ENCODE measurements at regions not wholly inside any gene's neighbourhood (a gene's known extent, or its start where the extent isn't known, plus 50 kb on each side); places are given as distances from the start of the nearest gene placed in this dataset.
"Not testable (repeated sequence)": the region's sequence is repeated elsewhere in the genome, so short reads cannot be mapped to it uniquely, and the experiment has no call there.

DNA sequence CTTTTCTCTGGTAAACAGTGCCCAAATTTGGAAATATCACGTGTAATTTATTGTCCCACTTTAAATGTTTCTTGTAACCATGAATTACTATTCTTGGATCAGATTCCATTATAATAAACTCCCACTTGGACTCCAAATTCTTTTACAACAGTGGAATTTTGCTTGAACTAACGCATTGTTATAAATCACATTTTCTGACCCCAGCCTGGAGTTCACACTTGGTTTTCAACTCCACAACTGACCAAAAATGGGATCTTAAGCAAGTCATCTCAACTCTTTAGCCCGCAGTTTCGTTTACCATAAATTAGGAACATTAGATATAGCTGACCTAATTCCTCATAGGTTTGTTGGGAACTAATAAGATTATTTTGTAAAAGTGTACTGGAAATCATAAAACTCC lies 336.8 kb upstream of the NCAM1 start:
- no peaks in the 10 kb centered on the region for H3K9me1 ChIP-seq (replicated peaks; ENCODE audit: control insufficient read depth, extremely low read depth, insufficient read depth, low read length)
- H3K4me1 ChIP-seq (ENCODE audit: control insufficient read depth, extremely low read depth, insufficient read depth, low read length): no peaks in the 10 kb centered on the region
- no peak overlapping the region for H3K4me3 ChIP-seq (replicated peaks in 1 of 3; ENCODE audit: insufficient read depth in 1 of 3, low read depth in 1 of 3, low read length in 3 of 3)
- TF ChIP-seq MYC (IDR thresholded peaks at IDR 0.05; ENCODE audit: low read depth, low read length) (no peak), POLR2AphosphoS5 (IDR thresholded peaks at IDR 0.05; ENCODE audit: insufficient read depth, low read depth, low read length) (no peak), EZH2 (IDR thresholded peaks at IDR 0.05; ENCODE audit: borderline replicate concordance, low read depth, low read length, severe bottlenecking) (no peak), POLR2A (IDR thresholded peaks at IDR 0.05; ENCODE audit: low read depth, low read length) (no peak), FOS (IDR thresholded peaks at IDR 0.05; ENCODE audit: borderline replicate concordance, insufficient read depth, low read length) (no peak), GATA2 (IDR thresholded peaks at IDR 0.05; ENCODE audit: insufficient read depth, insufficient read length, low read depth, low read length) (no peak), JUN (IDR thresholded peaks at IDR 0.05; ENCODE audit: borderline replicate concordance, insufficient read depth, insufficient read length, low read depth) (no peak)
- TF ChIP-seq, protein P1, sequence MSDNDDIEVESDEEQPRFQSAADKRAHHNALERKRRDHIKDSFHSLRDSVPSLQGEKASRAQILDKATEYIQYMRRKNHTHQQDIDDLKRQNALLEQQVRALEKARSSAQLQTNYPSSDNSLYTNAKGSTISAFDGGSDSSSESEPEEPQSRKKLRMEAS (IDR thresholded peaks at IDR 0.05; ENCODE audit: insufficient read depth, insufficient read length): no peak
- TF ChIP-seq, protein P2, sequence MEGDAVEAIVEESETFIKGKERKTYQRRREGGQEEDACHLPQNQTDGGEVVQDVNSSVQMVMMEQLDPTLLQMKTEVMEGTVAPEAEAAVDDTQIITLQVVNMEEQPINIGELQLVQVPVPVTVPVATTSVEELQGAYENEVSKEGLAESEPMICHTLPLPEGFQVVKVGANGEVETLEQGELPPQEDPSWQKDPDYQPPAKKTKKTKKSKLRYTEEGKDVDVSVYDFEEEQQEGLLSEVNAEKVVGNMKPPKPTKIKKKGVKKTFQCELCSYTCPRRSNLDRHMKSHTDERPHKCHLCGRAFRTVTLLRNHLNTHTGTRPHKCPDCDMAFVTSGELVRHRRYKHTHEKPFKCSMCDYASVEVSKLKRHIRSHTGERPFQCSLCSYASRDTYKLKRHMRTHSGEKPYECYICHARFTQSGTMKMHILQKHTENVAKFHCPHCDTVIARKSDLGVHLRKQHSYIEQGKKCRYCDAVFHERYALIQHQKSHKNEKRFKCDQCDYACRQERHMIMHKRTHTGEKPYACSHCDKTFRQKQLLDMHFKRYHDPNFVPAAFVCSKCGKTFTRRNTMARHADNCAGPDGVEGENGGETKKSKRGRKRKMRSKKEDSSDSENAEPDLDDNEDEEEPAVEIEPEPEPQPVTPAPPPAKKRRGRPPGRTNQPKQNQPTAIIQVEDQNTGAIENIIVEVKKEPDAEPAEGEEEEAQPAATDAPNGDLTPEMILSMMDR (IDR thresholded peaks at IDR 0.05; ENCODE audit: extremely low read depth in 1 of 2, insufficient read depth in 1 of 2, low read depth in 1 of 2, low read length in 2 of 2): no peak
- H3K36me3 ChIP-seq (ENCODE audit: control insufficient read depth in 2 of 2, extremely low read depth in 1 of 2, insufficient read depth in 2 of 2, low read length in 2 of 2): no peaks in the 10 kb centered on the region
- H3K27me3 ChIP-seq (ENCODE audit: control insufficient read depth in 2 of 2, insufficient read depth in 2 of 2, low read length in 2 of 2): no peaks in the 10 kb centered on the region
- FAIRE-seq (no peak), DNase-seq (ENCODE audit: low read depth, low spot score) (no peak)
- no peak overlapping the region for H3K4me2 ChIP-seq (ENCODE audit: insufficient read depth, low read length)
- H3K9me3 ChIP-seq (replicated peaks; ENCODE audit: control insufficient read depth, insufficient read depth, low read length): no peaks in the 10 kb centered on the region
- H4K20me1 ChIP-seq (replicated peaks; ENCODE audit: control insufficient read depth, extremely low read depth, insufficient read depth, low read length): no peaks in the 10 kb centered on the region
- no peak overlapping the region for H3K27ac ChIP-seq (ENCODE audit: insufficient read depth, low read depth, low read length)
- dilution Hi-C loops (cut with MboI; ENCODE audit: extremely low pct_ligation_motif_present, low sequenced_read_pairs) (no loop called here), intact Hi-C loops (cut with micrococcal nuclease) (no loop called here)
- no peak overlapping the region for H3K9ac ChIP-seq (replicated peaks; ENCODE audit: extremely low read depth, insufficient read depth, low read length)
- CTCF ChIA-PET: interaction anchor here (1.4 kb wide), 1 partner anchor 37 kb away, joined by 3 read pairs; no protein-coding TSS in a partner anchor
- H2AFZ ChIP-seq (ENCODE audit: low read depth, low read length): no peak overlapping the region
- H3K79me2 ChIP-seq (ENCODE audit: control insufficient read depth, insufficient read depth, low read length): no peaks in the 10 kb centered on the region
- POLR2A ChIA-PET: no interaction called here
- BruUV-seq (replicated peaks): no TSS peak

DNA sequence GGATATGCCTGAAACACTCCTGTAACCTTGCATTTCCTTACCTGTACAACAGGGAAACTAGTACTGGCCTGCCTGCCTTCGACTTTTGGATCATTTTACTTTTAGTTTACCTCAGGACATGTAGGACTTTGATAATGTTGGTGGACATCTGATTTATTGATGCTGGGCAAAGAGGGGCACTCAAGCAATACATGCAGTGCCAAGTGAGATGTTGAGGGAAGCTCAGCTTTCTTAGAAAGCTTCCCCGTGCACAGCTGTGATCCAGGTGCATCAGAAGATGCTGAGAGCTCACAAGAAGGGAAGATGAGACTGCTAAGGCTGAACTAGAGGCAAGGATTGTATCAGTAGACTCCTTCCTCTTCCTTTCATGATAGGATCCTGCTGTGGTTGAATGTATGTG lies 336.2 kb upstream of the NCAM1 start:
- H3K4me3 ChIP-seq (replicated peaks in 1 of 3; ENCODE audit: insufficient read depth in 1 of 3, low read depth in 1 of 3, low read length in 3 of 3); H3K9ac ChIP-seq (replicated peaks; ENCODE audit: extremely low read depth, insufficient read depth, low read length); H2AFZ ChIP-seq (ENCODE audit: low read depth, low read length); intact Hi-C loops (cut with micrococcal nuclease); DNase-seq (ENCODE audit: low read depth, low spot score); dilution Hi-C loops (cut with MboI; ENCODE audit: extremely low pct_ligation_motif_present, low sequenced_read_pairs); H3K36me3 ChIP-seq (ENCODE audit: control insufficient read depth in 2 of 2, extremely low read depth in 1 of 2, insufficient read depth in 2 of 2, low read length in 2 of 2); FAIRE-seq; POLR2A ChIA-PET; H3K4me1 ChIP-seq (ENCODE audit: control insufficient read depth, extremely low read depth, insufficient read depth, low read length); BruUV-seq (replicated peaks); H3K9me3 ChIP-seq (replicated peaks; ENCODE audit: control insufficient read depth, insufficient read depth, low read length); H3K4me2 ChIP-seq (ENCODE audit: insufficient read depth, low read length); H3K27ac ChIP-seq (ENCODE audit: insufficient read depth, low read depth, low read length); H4K20me1 ChIP-seq (replicated peaks; ENCODE audit: control insufficient read depth, extremely low read depth, insufficient read depth, low read length); H3K79me2 ChIP-seq (ENCODE audit: control insufficient read depth, insufficient read depth, low read length); H3K9me1 ChIP-seq (replicated peaks; ENCODE audit: control insufficient read depth, extremely low read depth, insufficient read depth, low read length); H3K27me3 ChIP-seq (ENCODE audit: control insufficient read depth in 2 of 2, insufficient read depth in 2 of 2, low read length in 2 of 2): not testable (repeated sequence)
- CTCF ChIA-PET: interaction anchor here (1.4 kb wide), 1 partner anchor 37 kb away, joined by 3 read pairs; no protein-coding TSS in a partner anchor
